Activated CD4-positive, alpha-beta T cell treated with anti-CD3 and anti-CD28 coated beads for 4 hours (primary cell): ENCODE measurements at regions not wholly inside any gene's neighbourhood (a gene's known extent, or its start where the extent isn't known, plus 50 kb on each side); places are given as distances from the start of the nearest gene placed in this dataset.
"Not testable (repeated sequence)": the region's sequence is repeated elsewhere in the genome, so short reads cannot be mapped to it uniquely, and the experiment has no call there.

Source experiments
- DNase-seq, 2 donors: peaks; one replicate each; pipeline ENCODE4 v3.0.0-alpha.2; 2020

- no peak for DNase-seq
Observed at GRCh38 chr1:99502400-99502799, 143.5 kb upstream of the PALMD start.

- DNase-seq = no peak
Observed at GRCh38 chr1:99503276-99503747, 142.6 kb upstream of the PALMD start.

- no peak for DNase-seq
Observed at GRCh38 chr1:99504287-99504686, 141.6 kb upstream of the PALMD start.

- DNase-seq = no peak
Observed at GRCh38 chr1:99506631-99507030, 139.3 kb upstream of the PALMD start.

- not testable (repeated sequence) for DNase-seq
Observed at GRCh38 chr1:99507446-99507845, 138.5 kb upstream of the PALMD start.

GRCh38 chr1:99507906-99508732, 137.8 kb upstream of the PALMD start:
- no peak for DNase-seq

GRCh38 chr1:99508733-99509445, 137.0 kb upstream of the PALMD start:
- not testable (repeated sequence) for DNase-seq

- not testable (repeated sequence) for DNase-seq
Observed at GRCh38 chr1:99514823-99515552, 130.9 kb upstream of the PALMD start.

- no peak for DNase-seq
Observed at GRCh38 chr1:99516141-99516540, 129.8 kb upstream of the PALMD start.

- DNase-seq = no peak
Observed at GRCh38 chr1:99520121-99520520, 125.8 kb upstream of the PALMD start.

- no peak for DNase-seq
Observed at GRCh38 chr1:99525331-99525730, 120.6 kb upstream of the PALMD start.

GRCh38 chr1:99527078-99527477, 118.8 kb upstream of the PALMD start:
- no peak for DNase-seq

- no peak for DNase-seq
Observed at GRCh38 chr1:99527545-99527944, 118.4 kb upstream of the PALMD start.

GRCh38 chr1:99529002-99529401, 116.9 kb upstream of the PALMD start:
- no peak for DNase-seq

GRCh38 chr1:99531578-99532275, 114.2 kb upstream of the PALMD start:
- no peak for DNase-seq

GRCh38 chr1:99532276-99532580, 113.7 kb upstream of the PALMD start:
- DNase-seq = no peak

GRCh38 chr1:99533909-99534637, 111.8 kb upstream of the PALMD start:
- DNase-seq = no peak

- DNase-seq = no peak
Observed at GRCh38 chr1:99534638-99534930, 111.3 kb upstream of the PALMD start.

- no peak for DNase-seq
Observed at GRCh38 chr1:99535470-99536164, 110.3 kb upstream of the PALMD start.

GRCh38 chr1:99537886-99538617, 107.9 kb upstream of the PALMD start:
- DNase-seq = no peak

GRCh38 chr1:99538618-99538956, 107.3 kb upstream of the PALMD start:
- no peak for DNase-seq
